ENCODE measurements at regions not wholly inside any gene's neighbourhood (a gene's known extent, or its start where the extent isn't known, plus 50 kb on each side); places are given as distances from the start of the nearest gene placed in this dataset.

GRCh38 chr1:4935807-4936206, 281.4 kb downstream of the AJAP1 start:
- TF ChIP-seq POLR2A (IDR thresholded peaks at IDR 0.05) (no peak), CTCF (IDR thresholded peaks at IDR 0.05) (no peak), EP300 (IDR thresholded peaks at IDR 0.05) (no peak)
